Neuronal stem cell (in vitro differentiated cells): ENCODE measurements at regions not wholly inside any gene's neighbourhood (a gene's known extent, or its start where the extent isn't known, plus 50 kb on each side); places are given as distances from the start of the nearest gene placed in this dataset.

Source experiments
- DNase-seq: peaks from one replicate; pipeline ENCODE4 v3.0.0-alpha.2; 2013; ENCODE audit warnings: low spot score
- H2AFZ ChIP-seq: one replicate; pipeline ENCODE4 v1.6.1; 2013; ENCODE audit warnings: mild to moderate bottlenecking, low read length, inconsistent platforms
- H2AK5ac ChIP-seq: 2 replicates; pipeline ENCODE4 v1.6.1; 2013; ENCODE audit warnings: low read depth, mild to moderate bottlenecking, inconsistent platforms, low read length, moderate library complexity, mixed read lengths
- H2BK120ac ChIP-seq: 2 replicates; pipeline ENCODE4 v1.6.1; 2013; ENCODE audit warnings: low read depth, mild to moderate bottlenecking, inconsistent platforms, low read length, moderate library complexity, mixed read lengths
- H2BK12ac ChIP-seq: one replicate; pipeline ENCODE4 v1.6.1; 2013; ENCODE audit warnings: low read length, inconsistent platforms
- H2BK15ac ChIP-seq: 2 replicates; pipeline ENCODE4 v1.6.1; 2013; ENCODE audit warnings: mild to moderate bottlenecking, low read length, inconsistent platforms, mixed read lengths
- H2BK5ac ChIP-seq: one replicate; pipeline ENCODE4 v1.6.1; 2013; ENCODE audit warnings: inconsistent platforms, mild to moderate bottlenecking, low read length, moderate library complexity
- H3K14ac ChIP-seq: one replicate; pipeline ENCODE4 v1.6.1; 2013; ENCODE audit warnings: low read length, inconsistent platforms
- H3K18ac ChIP-seq: 2 replicates; pipeline ENCODE4 v1.6.1; 2013; ENCODE audit warnings: low read length, inconsistent platforms
- H3K23ac ChIP-seq: 2 replicates; pipeline ENCODE4 v1.6.1; 2013; ENCODE audit warnings: low read depth, mild to moderate bottlenecking, mixed read lengths, low read length, inconsistent platforms; ENCODE audit not compliant: poor library complexity
- H3K27ac ChIP-seq: replicated peaks from 3 replicates; pipeline ENCODE4 v1.5.1; 2013; ENCODE audit warnings: low read length, inconsistent platforms
- H3K27me3 ChIP-seq, 3 experiments: 2 replicates each; pipeline ENCODE4 v1.6.1; 2013; ENCODE audit warnings: low read length in 3 of 3, mild to moderate bottlenecking in 2 of 3, inconsistent platforms in 1 of 3, low read depth in 1 of 3, mixed read lengths in 1 of 3, moderate library complexity in 1 of 3; ENCODE audit not compliant: control insufficient read depth in 3 of 3, insufficient read depth in 3 of 3
- H3K36me3 ChIP-seq, 2 donors: replicated peaks in 1 of 2; 2 replicates each; pipeline ENCODE4 v1.6.1; 2013; ENCODE audit warnings: low read length in 2 of 2; ENCODE audit not compliant: control insufficient read depth in 2 of 2, insufficient read depth in 2 of 2
- H3K4ac ChIP-seq: 2 replicates; pipeline ENCODE4 v1.6.1; 2013; ENCODE audit warnings: inconsistent platforms, mild to moderate bottlenecking, low read length, moderate library complexity
- H3K4me1 ChIP-seq, 2 donors: 1 replicate in 1 of 2; 2 replicates in 1 of 2; pipeline ENCODE4 v1.6.1; 2013; ENCODE audit warnings: low read length in 2 of 2, low read depth in 1 of 2; ENCODE audit not compliant: control insufficient read depth in 2 of 2, insufficient read depth in 1 of 2
- H3K4me2 ChIP-seq: one replicate; pipeline ENCODE4 v1.6.1; 2013; ENCODE audit warnings: mild to moderate bottlenecking, low read length, inconsistent platforms; ENCODE audit not compliant: insufficient read depth, poor library complexity, severe bottlenecking
- H3K4me3 ChIP-seq, 2 donors: 2 replicates each; pipeline ENCODE4 v1.5.1; 2013; ENCODE audit warnings: low read length in 2 of 2, mild to moderate bottlenecking in 2 of 2, inconsistent platforms in 1 of 2, moderate library complexity in 1 of 2
- H3K79me1 ChIP-seq: one replicate; pipeline ENCODE4 v1.6.1; 2013; ENCODE audit warnings: low read depth, mild to moderate bottlenecking, inconsistent platforms, low read length, moderate library complexity
- H3K9ac ChIP-seq: one replicate; pipeline ENCODE4 v1.6.1; 2013; ENCODE audit warnings: mild to moderate bottlenecking, low read depth, low read length, inconsistent platforms; ENCODE audit not compliant: poor library complexity
- H3K9me3 ChIP-seq, 2 donors: replicated peaks in 1 of 2; 2 replicates each; pipeline versions ENCODE3 to v1.6.1; 2013; ENCODE audit warnings: low read length in 2 of 2, mild to moderate bottlenecking in 2 of 2, inconsistent platforms in 1 of 2, low read depth in 1 of 2, mixed read lengths in 1 of 2, moderate library complexity in 1 of 2; ENCODE audit not compliant: control insufficient read depth in 2 of 2, insufficient read depth in 1 of 2
- H4K8ac ChIP-seq: one replicate; pipeline ENCODE4 v1.6.1; 2013; ENCODE audit warnings: low read depth, mild to moderate bottlenecking, inconsistent platforms, low read length, moderate library complexity
- H4K91ac ChIP-seq: one replicate; pipeline ENCODE4 v1.6.1; 2013; ENCODE audit warnings: low read length, low read depth, mild to moderate bottlenecking, inconsistent platforms; ENCODE audit not compliant: poor library complexity
- WGBS, 2 donors: extraction: QIAGEN DNeasy Blood & Tissue Kit; methylation state at CpG; one replicate each; pipeline ENCODE4 v1.1.7; 2013; ENCODE audit warnings: missing lambda C conversion rate in 2 of 2, mixed read lengths in 1 of 2; ENCODE audit not compliant: insufficient read length in 2 of 2, insufficient replicate concordance in 1 of 2; ENCODE audit errors: extremely low coverage in 2 of 2; 5-methylcytosine and 5-hydroxymethylcytosine counted together

DNA sequence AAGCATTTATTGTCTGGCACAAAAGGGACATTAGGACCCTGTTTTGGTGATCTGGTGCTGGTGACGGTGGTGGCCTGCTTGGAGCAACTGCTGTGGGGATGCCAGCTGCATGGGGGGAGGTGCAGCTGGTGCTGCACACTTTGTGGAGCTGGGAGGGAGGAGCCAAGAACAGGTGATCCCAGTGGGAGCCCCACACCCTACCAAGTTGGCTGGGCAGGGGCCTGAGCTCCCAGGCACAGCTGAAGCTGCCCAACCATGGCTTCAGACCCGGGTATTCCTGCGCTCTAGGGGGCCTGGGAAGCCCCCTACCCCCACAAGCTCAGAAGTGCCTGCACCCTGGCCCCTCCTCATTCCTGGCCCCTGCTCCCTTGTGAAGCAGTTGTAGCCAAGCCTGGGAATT is 1512.5 kb downstream of the TECRL start:
- H2BK120ac ChIP-seq, result no peak overlapping the region
- H3K4me3 ChIP-seq, result peak overlapping the region in 1 of 2 donors; percentile 50
- peak overlapping the region; percentile 58 for H2BK15ac ChIP-seq

GRCh38 chr4:62881901-62882300 is 1527.3 kb downstream of the TECRL start:
- H3K36me3 ChIP-seq, result no peaks in the 10 kb centered on the region
- H3K9me3 ChIP-seq, result no peaks in the 10 kb centered on the region
- no peak overlapping the region for H3K27ac ChIP-seq
- no peaks in the 10 kb centered on the region for H3K27me3 ChIP-seq
- H4K8ac ChIP-seq, result no peak overlapping the region
- H3K4ac ChIP-seq, result no peak overlapping the region
- no peak overlapping the region for H2BK15ac ChIP-seq
- H2BK120ac ChIP-seq, result no peak overlapping the region
- H2AK5ac ChIP-seq, result no peak overlapping the region
- no peak overlapping the region for H3K18ac ChIP-seq
- no peak overlapping the region for H3K4me3 ChIP-seq
- H2BK12ac ChIP-seq, result no peak overlapping the region
- no peak overlapping the region for H3K4me2 ChIP-seq
- no peak overlapping the region for H2BK5ac ChIP-seq
- H3K14ac ChIP-seq, result no peak overlapping the region
- H2AFZ ChIP-seq, result peak overlapping the region; percentile 22
- no peak overlapping the region for H4K91ac ChIP-seq
- DNase-seq, result no peak
- H3K79me1 ChIP-seq, result no peaks in the 10 kb centered on the region
- no peaks in the 10 kb centered on the region for H3K4me1 ChIP-seq
- H3K23ac ChIP-seq, result no peak overlapping the region
- no CpG with 5 or more reads among the region's 3 CpGs for WGBS, 2 donors
- no peak overlapping the region for H3K9ac ChIP-seq

More for the DNA sequence above, 1512.5 kb downstream of the TECRL start:
- no peak overlapping the region for H2BK12ac ChIP-seq
- no peaks in the 10 kb centered on the region for H3K36me3 ChIP-seq
- no peaks in the 10 kb centered on the region for H3K9me3 ChIP-seq
- H3K27me3 ChIP-seq, result no peaks in the 10 kb centered on the region
- H3K14ac ChIP-seq, result peak overlapping the region; percentile 47
- H3K18ac ChIP-seq, result peak overlapping the region; percentile 83
- no peak overlapping the region for H3K9ac ChIP-seq
- no peak overlapping the region for H2AK5ac ChIP-seq
- no peak overlapping the region for H2AFZ ChIP-seq
- no peak overlapping the region for H2BK5ac ChIP-seq
- DNase-seq, result no peak
- no CpG with 5 or more reads among the region's 3 CpGs for WGBS, 2 donors
- no peaks in the 10 kb centered on the region for H3K79me1 ChIP-seq
- no peak overlapping the region for H3K27ac ChIP-seq
- H3K23ac ChIP-seq, result peak overlapping the region; percentile 73
- H3K4me1 ChIP-seq, result peaks cover 0 to 3% of the 10 kb centered on the region in 2 donors
- no peak overlapping the region for H4K8ac ChIP-seq
- no peak overlapping the region for H3K4me2 ChIP-seq
- H4K91ac ChIP-seq, result no peak overlapping the region
- H3K4ac ChIP-seq, result no peak overlapping the region

DNA sequence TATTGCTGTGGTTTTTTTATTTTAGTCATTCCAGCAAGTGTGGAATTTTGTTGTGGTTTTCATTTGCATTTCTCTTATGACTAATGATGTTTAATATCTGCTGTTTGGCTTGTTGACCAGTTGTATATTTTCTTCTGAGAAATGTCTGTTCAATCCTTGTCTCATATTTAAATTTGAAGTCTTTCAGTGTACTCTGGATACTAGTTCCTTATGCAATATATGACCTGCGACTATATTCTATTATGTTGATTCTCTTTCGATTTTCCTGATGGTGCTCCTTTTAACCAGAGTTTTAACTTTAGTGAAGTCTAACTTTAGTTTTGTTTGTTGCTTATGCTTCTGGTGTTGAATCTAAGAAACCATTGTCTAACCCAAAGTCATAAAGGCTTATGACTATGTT is 1528.0 kb downstream of the TECRL start:
- H2AK5ac ChIP-seq, result no peak overlapping the region
- H3K4me1 ChIP-seq, result no peaks in the 10 kb centered on the region
- H3K27me3 ChIP-seq, result no peaks in the 10 kb centered on the region
- H3K27ac ChIP-seq, result no peak overlapping the region
- H4K91ac ChIP-seq, result no peak overlapping the region
- no peaks in the 10 kb centered on the region for H3K79me1 ChIP-seq
- H2AFZ ChIP-seq, result no peak overlapping the region
- H2BK12ac ChIP-seq, result no peak overlapping the region
- H3K9me3 ChIP-seq, result no peaks in the 10 kb centered on the region
- no peak overlapping the region for H2BK120ac ChIP-seq
- no peak overlapping the region for H3K14ac ChIP-seq
- H4K8ac ChIP-seq, result no peak overlapping the region
- no peak overlapping the region for H3K4me3 ChIP-seq
- no CpG with 5 or more reads among the region's 2 CpGs for WGBS, 2 donors
- no peak overlapping the region for H3K18ac ChIP-seq
- H3K36me3 ChIP-seq, result no peaks in the 10 kb centered on the region
- H3K4ac ChIP-seq, result no peak overlapping the region
- no peak for DNase-seq
- no peak overlapping the region for H2BK15ac ChIP-seq
- H3K9ac ChIP-seq, result no peak overlapping the region
- no peak overlapping the region for H3K23ac ChIP-seq
- H2BK5ac ChIP-seq, result no peak overlapping the region
- H3K4me2 ChIP-seq, result no peak overlapping the region

DNA sequence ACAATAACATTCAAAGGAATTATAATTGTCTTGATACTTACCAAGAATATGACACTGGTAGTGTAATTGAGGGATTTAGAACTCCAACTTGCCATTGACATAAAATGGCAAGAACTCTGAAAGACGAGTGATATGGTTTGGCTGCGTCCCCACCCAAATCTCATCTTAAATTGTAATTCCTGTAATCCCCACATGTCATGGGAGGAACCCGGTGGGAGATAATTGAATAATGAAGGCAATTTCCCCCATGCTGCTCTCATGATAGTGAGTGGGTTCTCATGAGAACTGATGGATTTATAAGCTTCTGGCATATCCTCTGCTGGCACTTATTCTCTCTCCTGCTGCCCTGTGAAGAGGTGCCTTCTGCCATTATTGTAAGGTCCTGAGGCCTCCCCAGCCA is 1536.4 kb downstream of the TECRL start:
- Histone ChIP-seq H4K8ac (no peak overlapping the region), H3K27ac (no peak overlapping the region), H3K9ac (no peak overlapping the region), H3K4me1 (no peaks in the 10 kb centered on the region), H2BK120ac (no peak overlapping the region), H3K14ac (no peak overlapping the region), H2AK5ac (no peak overlapping the region), H3K4ac (no peak overlapping the region), H3K36me3 (no peaks in the 10 kb centered on the region), H3K9me3 (no peaks in the 10 kb centered on the region), H3K27me3 (no peaks in the 10 kb centered on the region), H3K4me3 (no peak overlapping the region), H3K23ac (no peak overlapping the region), H4K91ac (no peak overlapping the region), H2BK12ac (no peak overlapping the region), H3K4me2 (no peak overlapping the region), H2BK5ac (no peak overlapping the region), H3K79me1 (no peaks in the 10 kb centered on the region), H2AFZ (no peak overlapping the region), H2BK15ac (no peak overlapping the region), H3K18ac (no peak overlapping the region)
- no CpG with 5 or more reads among the region's 3 CpGs for WGBS, 2 donors
- no peak for DNase-seq
